Ascending aorta (tissue), 2 donors: ENCODE measurements at regions not wholly inside any gene's neighbourhood (a gene's known extent, or its start where the extent isn't known, plus 50 kb on each side); places are given as distances from the start of the nearest gene placed in this dataset.

Experiments
- DNase-seq, 2 donors: peaks; one replicate each; pipeline ENCODE4 v3.0.0-alpha.2; 2019; ENCODE audit warnings: low spot score in 2 of 2
- H3K27ac ChIP-seq, 2 donors: fragments of 200-600 bp; sonication (generic); one replicate each; pipeline ENCODE4 v1.5.1; 2016 to 2017; ENCODE audit warnings: mild to moderate bottlenecking in 1 of 2
- H3K27me3 ChIP-seq: fragments of 200-600 bp; sonication (generic); one replicate; pipeline ENCODE4 v1.5.1; 2017
- H3K36me3 ChIP-seq, 2 donors: fragments of 200-600 bp; sonication (generic); one replicate each; pipeline ENCODE4 v1.5.1; 2016
- H3K4me1 ChIP-seq, 2 donors: fragments of 200-600 bp; sonication (generic); one replicate each; pipeline ENCODE4 v1.5.1; 2016 to 2017; ENCODE audit warnings: mild to moderate bottlenecking in 1 of 2
- H3K4me3 ChIP-seq, 2 donors: fragments of 200-600 bp; sonication (generic); one replicate each; pipeline ENCODE4 v1.5.1; 2016 to 2017; ENCODE audit warnings: mild to moderate bottlenecking in 1 of 2
- H3K9me3 ChIP-seq, 2 donors: fragments of 200-600 bp; sonication (generic); one replicate each; pipeline ENCODE4 v1.5.1; 2016
- CTCF ChIP-seq, 3 experiments: fragments of 200-600 bp in 2 of 3; fragments of 450-650 bp in 1 of 3; sonication (generic) in 2 of 3; IDR thresholded peaks; one replicate each; pipeline ENCODE4 v1.5.1; 2016 to 2019; ENCODE audit warnings: antibody characterized with exemption in 3 of 3, mild to moderate bottlenecking in 1 of 3, moderate library complexity in 1 of 3
- intact Hi-C: fragments of 100-400 bp; cut with DNase I; formaldehyde crosslinking; loops from one replicate; pipeline ENCODE4 v1.15.1; 2023

- no peak overlapping the region for H3K4me3 ChIP-seq
- intact Hi-C loops = no loop called here
- no peaks in the 10 kb centered on the region for H3K9me3 ChIP-seq
- no peak overlapping the region for H3K27ac ChIP-seq
- no peaks in the 10 kb centered on the region for H3K27me3 ChIP-seq
- no peaks in the 10 kb centered on the region for H3K36me3 ChIP-seq
- no peaks in the 10 kb centered on the region for H3K4me1 ChIP-seq
- DNase-seq = no peak
- no peak for TF ChIP-seq CTCF (IDR thresholded peaks at IDR 0.05)
Observed at GRCh38 chr6:44706011-44706410, 318.5 kb downstream of the CDC5L start.

- H3K4me1 ChIP-seq = no peaks in the 10 kb centered on the region
- H3K27ac ChIP-seq = no peak overlapping the region
- no peak for TF ChIP-seq CTCF (IDR thresholded peaks at IDR 0.05)
- no peaks in the 10 kb centered on the region for H3K27me3 ChIP-seq
- no peak for DNase-seq
- intact Hi-C loops = no loop called here
- no peaks in the 10 kb centered on the region for H3K36me3 ChIP-seq
- H3K4me3 ChIP-seq = no peak overlapping the region
- no peaks in the 10 kb centered on the region for H3K9me3 ChIP-seq
Observed at GRCh38 chr6:44708208-44708607, 320.7 kb downstream of the CDC5L start.

GRCh38 chr6:44712353-44713111 is 325.0 kb downstream of the CDC5L start:
- Histone ChIP-seq H3K4me1 (no peaks in the 10 kb centered on the region), H3K27ac (no peak overlapping the region), H3K36me3 (no peaks in the 10 kb centered on the region), H3K4me3 (no peak overlapping the region), H3K9me3 (no peaks in the 10 kb centered on the region), H3K27me3 (no peaks in the 10 kb centered on the region)
- peak in 1 of 2 donors; percentile 44 for DNase-seq
- intact Hi-C loops = no loop called here
- no peak for TF ChIP-seq CTCF (IDR thresholded peaks at IDR 0.05)

GRCh38 chr6:44715188-44715587 is 327.7 kb downstream of the CDC5L start:
- Histone ChIP-seq H3K4me3 (no peak overlapping the region), H3K4me1 (no peaks in the 10 kb centered on the region), H3K27me3 (no peaks in the 10 kb centered on the region), H3K27ac (no peak overlapping the region), H3K9me3 (no peaks in the 10 kb centered on the region), H3K36me3 (no peaks in the 10 kb centered on the region)
- intact Hi-C loops = no loop called here
- TF ChIP-seq CTCF (IDR thresholded peaks at IDR 0.05) = no peak
- DNase-seq = peak in 1 of 2 donors; percentile 40

- peak in 1 of 2 donors; percentile 40 for DNase-seq
- no peaks in the 10 kb centered on the region for H3K4me1 ChIP-seq
- intact Hi-C loops = no loop called here
- no peak overlapping the region for H3K4me3 ChIP-seq
- H3K36me3 ChIP-seq = no peaks in the 10 kb centered on the region
- no peaks in the 10 kb centered on the region for H3K27me3 ChIP-seq
- TF ChIP-seq CTCF (IDR thresholded peaks at IDR 0.05) = no peak
- H3K9me3 ChIP-seq = no peaks in the 10 kb centered on the region
- no peak overlapping the region for H3K27ac ChIP-seq
Observed at GRCh38 chr6:44715925-44716324, 328.4 kb downstream of the CDC5L start.
